AG09309 (cell line): ENCODE measurements at regions not wholly inside any gene's neighbourhood (a gene's known extent, or its start where the extent isn't known, plus 50 kb on each side); places are given as distances from the start of the nearest gene placed in this dataset.

Source experiments
- DNase-seq: peaks from one replicate; pipeline ENCODE4 v3.0.0-alpha.2; 2010; ENCODE audit warnings: low read depth
- H3K4me3 ChIP-seq: 2 replicates; pipeline ENCODE4 v1.5.1; 2011; ENCODE audit warnings: mild to moderate bottlenecking, low read depth, low read length, moderate library complexity; ENCODE audit not compliant: control insufficient read depth
- CTCF ChIP-seq: IDR thresholded peaks from 2 replicates; pipeline ENCODE4 v1.5.1; 2011; ENCODE audit warnings: mild to moderate bottlenecking, low read depth, low read length, inconsistent platforms; ENCODE audit not compliant: insufficient read depth, control insufficient read depth; ENCODE audit errors: missing control alignments

GRCh38 chr3:152128356-152128755, 140.4 kb upstream of the MBNL1 start:
- peak; percentile 28 for DNase-seq
- no peak overlapping the region for H3K4me3 ChIP-seq
- TF ChIP-seq CTCF, result no peak

- no peak for DNase-seq
- H3K4me3 ChIP-seq, result no peak overlapping the region
- no peak for TF ChIP-seq CTCF
Measured at GRCh38 chr3:152139651-152140050, 129.1 kb upstream of the MBNL1 start.

GRCh38 chr3:152146461-152146860, 122.3 kb upstream of the MBNL1 start:
- TF ChIP-seq CTCF, result no peak
- no peak for DNase-seq
- H3K4me3 ChIP-seq, result no peak overlapping the region

- no peak for TF ChIP-seq CTCF
- H3K4me3 ChIP-seq, result no peak overlapping the region
- no peak for DNase-seq
Measured at GRCh38 chr3:152147748-152148147, 121.0 kb upstream of the MBNL1 start.

GRCh38 chr3:152148579-152148978, 120.2 kb upstream of the MBNL1 start:
- TF ChIP-seq CTCF, result no peak
- no peak overlapping the region for H3K4me3 ChIP-seq
- no peak for DNase-seq

- no peak overlapping the region for H3K4me3 ChIP-seq
- no peak for DNase-seq
- no peak for TF ChIP-seq CTCF
Measured at GRCh38 chr3:152149832-152150231, 118.9 kb upstream of the MBNL1 start.
